Right kidney (tissue), 1 donor: ENCODE measurements at regions not wholly inside any gene's neighbourhood (a gene's known extent, or its start where the extent isn't known, plus 50 kb on each side); places are given as distances from the start of the nearest gene placed in this dataset.
A peak's percentile ranks its signal among the peaks of the same experiment; 100 is the strongest.
"Not testable (repeated sequence)": the region's sequence is repeated elsewhere in the genome, so short reads cannot be mapped to it uniquely, and the experiment has no call there.

Experiments
- DNase-seq: peaks from one replicate; pipeline ENCODE4 v3.0.0-alpha.2; 2016

DNA sequence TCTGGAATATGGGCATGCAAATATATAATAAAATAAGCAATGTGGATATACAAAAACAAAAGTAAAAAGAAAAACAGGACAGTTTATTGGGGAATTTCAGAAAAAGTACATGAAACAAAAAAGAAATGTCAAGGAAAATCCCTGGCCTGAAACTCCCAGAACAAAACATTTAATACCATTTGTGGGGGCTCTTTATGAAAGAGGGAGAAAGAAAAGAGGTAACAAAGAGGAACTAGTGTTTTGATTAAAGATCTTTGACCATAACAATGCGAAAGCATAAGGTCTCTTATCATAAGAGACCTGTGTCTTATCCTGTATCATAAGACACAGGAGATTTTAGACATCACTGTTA lies 88.6 kb upstream of the ARID1B start:
- no peak for DNase-seq

DNA sequence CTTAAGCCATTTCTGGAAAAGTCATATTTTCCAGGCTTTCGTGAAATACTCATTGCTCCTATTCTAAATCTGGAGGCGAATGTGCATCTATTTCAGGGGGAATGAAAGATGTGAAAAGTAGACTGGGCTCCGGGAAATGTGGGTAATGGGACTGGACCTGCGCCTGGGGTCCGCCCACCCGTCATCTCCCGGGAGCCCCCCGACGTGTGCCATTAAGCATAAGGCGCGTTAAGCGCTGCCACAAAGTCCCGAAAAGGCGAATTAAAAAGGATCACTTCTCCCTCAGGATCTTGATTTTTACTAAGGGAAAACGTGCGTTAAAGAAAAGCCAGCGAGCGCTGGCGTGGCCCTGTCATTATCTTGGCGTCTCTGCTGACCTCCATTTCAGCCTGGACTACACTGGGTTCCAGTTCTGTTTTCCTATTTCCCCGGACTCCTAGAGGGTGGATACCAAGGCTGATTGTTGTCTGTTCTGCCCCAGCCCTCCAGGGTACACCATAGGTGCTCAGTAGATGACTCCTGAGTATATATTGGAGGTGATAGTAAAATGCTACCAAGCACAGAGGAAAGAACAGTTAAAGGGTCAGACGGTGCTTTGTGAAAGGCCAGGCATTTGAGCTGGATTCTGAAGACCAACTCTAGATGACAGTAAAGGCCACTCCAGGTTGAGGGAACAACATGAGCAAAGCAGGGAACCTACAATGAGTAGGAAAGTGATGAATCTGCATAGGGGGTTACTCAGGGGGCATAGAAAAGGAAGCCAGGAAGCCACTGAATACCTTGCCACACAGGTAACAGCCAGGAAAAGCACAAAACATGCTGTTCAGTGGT lies 89.2 kb upstream of the ARID1B start:
- no peak for DNase-seq

DNA sequence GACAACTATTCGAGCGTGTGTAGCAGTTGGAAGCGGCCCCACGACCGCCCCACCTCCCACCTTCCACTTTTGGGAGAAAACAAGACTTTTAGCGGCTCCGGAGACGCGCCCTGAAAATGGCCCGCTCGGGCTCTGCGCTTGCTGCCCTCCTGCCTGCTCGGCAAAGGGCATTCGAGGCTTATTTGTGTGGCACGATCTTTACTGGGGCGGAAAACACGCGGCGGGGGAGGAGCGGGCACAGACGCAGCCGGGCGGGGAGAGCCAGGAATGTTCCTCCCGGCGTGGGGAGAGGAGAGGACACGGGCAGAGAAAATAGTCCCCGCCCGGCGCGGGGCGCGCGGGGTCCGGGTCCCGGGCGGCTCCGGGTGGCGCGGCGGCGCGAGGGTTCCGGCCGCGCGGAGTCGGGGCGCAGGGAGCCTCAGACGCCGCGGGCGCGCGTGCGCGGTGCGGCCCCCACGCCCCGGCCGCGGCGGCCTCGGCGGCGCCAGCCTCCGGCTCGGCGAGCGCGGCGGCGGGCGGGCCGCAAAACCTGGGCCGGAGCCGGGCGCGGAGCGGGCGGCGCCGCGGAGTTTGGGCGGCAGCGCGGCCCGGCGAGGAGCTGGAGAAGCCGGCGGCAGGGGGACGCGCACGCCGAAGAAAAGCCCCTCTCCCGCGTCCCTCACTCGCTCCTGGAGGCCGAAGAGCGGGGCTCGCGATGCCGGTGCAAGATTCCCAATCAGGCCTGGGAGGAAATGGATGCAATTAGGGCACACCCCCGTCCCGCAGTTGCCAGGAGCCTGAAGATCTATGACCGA lies 90.0 kb upstream of the ARID1B start:
- DNase-seq = peak; percentile 97

DNA sequence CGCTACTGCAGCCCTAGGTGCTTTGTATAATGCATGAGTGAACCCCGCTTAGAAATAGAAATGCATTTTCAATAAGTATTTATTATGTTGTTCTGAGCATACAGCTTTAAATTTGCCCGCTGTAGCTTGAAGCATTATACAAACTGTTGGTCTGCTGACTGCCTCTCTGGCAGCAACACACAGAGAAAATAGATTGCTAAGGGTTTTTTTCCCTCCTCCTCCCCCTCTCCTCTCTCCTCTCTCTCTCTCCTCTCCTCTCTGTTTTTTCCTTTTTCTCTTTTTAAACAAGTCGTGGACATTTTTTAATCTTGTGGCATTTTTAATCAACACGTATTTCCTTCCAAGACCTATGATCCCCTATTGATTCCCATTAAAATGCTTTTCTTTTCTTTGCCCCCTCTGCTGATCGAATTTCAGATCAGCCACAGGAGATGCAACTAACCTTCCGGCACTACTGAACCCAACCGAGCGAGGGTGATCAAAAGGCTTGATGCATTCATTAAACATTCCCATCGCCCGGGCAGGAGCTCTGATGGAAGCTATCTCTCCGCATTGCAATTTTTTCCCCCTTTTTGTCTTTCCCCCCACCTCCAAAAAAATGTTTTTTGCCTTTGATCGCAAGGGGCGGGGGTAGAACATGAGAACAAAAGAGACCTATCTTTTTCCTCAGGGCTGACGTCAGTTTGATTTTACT lies 90.7 kb upstream of the ARID1B start:
- peak; percentile 94 for DNase-seq

DNA sequence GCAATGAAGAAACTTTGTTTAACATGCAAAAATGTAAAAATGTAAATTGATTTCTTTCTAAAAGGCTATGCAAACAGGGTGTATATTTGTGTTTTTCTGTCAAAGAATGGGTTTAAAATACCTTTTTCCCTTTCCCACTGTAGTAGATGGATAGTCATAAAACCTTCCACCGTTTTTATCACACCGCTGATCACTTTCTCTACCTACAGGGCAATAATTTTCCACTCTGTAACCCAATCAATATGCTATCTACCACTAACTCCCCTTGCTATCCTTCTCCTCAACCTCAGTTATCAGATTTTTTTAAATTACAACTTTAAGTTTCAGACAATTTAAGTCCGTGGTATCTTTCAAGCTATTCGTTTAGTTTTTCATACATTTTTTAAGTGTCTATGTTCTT lies 91.4 kb upstream of the ARID1B start:
- DNase-seq = no peak

DNA sequence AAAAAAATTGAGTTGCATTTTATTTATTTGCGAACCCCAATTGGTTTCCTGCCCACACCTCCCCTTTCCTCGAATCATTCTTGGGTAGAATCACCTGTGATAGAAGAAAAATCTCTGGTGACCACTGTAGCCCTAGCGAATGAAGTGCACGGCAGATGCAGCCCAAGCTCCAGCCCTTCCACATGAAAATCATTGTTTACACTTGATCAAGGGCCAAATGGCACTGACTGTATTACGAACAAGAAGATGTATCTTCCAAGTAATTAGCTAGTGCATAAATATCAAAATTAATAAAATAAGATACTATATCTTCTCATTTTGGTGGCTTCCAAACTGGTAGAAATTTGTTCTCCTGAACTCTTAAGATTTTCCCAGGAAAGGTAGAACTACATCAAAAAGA lies 93.4 kb upstream of the ARID1B start:
- no peak for DNase-seq

DNA sequence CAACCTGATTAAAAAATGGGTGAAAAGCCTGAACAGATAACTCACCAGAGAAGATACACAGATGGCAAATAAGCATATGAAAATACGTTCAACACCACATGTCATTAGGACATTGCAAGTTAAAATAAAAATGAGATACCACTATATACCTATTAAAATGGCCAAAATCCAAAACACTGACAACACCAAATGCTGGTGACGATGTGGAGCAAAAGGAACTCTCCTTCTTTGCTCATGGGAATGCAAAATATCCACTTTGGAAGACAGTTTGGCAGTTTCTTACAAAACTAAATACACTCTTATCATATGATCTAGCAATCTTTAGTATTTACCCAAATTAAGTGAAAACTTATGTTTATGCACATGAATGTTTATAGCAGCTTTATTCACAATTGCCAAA lies 100.5 kb upstream of the ARID1B start:
- no peak for DNase-seq

DNA sequence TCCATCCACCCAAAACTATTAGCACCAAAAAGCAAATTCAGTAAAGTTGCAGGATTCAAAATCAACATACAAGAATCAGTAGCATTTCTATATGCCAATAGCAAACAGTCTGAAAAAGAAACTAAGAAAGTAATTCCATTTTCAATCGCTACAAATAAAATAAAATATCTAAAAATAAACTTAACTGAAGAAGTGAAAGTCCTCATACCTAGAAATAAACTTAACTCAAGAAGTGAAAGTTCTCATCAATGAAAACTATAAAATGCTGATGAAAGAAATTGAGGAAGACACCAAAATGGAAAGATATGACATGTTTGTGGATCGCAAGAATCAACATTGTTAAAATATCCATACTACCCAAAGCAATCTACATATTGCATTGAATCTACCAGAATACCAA lies 103.0 kb upstream of the ARID1B start:
- DNase-seq = no peak

DNA sequence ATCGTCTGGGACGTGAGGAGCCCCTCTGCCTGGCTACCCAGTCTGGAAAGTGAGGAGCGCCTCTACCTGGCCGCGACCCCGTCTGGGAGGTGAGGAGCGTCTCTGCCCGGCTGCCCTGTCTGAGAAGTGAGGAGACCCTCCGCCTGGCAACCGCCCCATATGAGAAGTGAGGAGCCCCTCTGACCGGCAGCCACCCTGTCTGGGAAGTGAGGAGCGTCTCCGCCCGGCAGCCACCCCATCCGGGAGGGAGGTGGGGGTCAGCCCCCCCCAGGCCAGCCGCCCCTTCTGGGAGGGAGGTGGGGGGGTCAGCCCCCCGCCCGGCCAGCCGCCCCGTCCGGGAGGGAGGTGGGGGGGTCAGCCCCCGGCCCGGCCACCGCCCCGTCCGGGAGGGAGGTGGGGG lies 107.1 kb upstream of the ARID1B start:
- DNase-seq = not testable (repeated sequence)

DNA sequence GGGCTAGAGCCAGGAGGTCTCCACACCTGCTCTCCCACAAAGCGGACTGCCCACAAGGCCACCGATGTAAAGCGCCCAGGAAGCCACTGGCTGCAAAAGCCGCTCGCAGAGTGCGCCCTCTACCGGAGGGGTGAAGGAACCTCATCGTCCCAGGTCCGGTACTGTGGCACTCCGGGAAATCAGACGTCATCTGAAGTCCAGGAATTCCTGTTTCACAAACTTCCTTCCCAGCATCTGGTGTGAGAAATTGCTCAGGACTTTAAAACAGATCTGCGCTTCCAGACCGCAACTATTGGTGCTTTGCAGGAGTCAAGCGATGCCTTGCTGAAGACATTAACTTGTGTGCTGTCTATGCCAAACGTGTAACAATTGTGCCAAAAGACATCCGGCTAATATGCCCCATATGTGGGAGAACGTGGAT lies 115.1 kb upstream of the ARID1B start:
- no peak for DNase-seq

DNA sequence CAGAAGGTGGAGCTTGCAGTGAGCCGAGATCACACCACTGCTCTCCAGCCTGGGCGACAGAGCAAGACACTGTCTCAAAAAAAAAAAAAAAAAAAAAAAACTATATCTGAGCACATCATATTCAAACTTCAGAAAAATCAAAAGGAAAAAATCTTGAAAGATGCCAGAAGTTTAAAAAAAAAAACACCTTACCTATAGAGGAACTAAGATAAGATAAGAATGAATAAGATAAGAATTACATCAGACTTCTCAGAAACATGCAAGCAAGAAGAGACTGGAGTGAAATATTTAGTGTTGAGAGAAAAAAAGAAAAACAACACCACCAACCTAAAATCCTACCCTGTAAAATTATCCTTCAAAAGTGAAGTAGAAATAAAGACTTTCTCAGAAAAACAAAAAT lies 116.8 kb upstream of the ARID1B start:
- no peak for DNase-seq

DNA sequence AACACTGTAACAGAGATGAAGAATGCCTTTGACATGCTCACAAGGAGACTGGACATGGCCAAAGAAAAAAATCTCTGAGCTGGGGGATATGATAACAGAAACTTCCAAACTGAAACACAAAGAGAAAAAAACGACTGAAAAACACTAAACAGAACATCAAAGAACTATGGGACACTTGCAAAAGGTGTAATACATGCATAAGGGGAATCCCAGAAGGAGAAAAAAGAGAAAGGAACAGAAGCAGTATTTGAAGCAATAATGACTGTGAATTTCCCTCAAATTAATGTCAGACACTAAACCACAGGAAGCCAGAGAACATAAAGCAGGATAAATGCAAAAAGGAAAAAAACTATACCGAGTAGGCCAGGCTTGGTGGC lies 117.4 kb upstream of the ARID1B start:
- DNase-seq = no peak

DNA sequence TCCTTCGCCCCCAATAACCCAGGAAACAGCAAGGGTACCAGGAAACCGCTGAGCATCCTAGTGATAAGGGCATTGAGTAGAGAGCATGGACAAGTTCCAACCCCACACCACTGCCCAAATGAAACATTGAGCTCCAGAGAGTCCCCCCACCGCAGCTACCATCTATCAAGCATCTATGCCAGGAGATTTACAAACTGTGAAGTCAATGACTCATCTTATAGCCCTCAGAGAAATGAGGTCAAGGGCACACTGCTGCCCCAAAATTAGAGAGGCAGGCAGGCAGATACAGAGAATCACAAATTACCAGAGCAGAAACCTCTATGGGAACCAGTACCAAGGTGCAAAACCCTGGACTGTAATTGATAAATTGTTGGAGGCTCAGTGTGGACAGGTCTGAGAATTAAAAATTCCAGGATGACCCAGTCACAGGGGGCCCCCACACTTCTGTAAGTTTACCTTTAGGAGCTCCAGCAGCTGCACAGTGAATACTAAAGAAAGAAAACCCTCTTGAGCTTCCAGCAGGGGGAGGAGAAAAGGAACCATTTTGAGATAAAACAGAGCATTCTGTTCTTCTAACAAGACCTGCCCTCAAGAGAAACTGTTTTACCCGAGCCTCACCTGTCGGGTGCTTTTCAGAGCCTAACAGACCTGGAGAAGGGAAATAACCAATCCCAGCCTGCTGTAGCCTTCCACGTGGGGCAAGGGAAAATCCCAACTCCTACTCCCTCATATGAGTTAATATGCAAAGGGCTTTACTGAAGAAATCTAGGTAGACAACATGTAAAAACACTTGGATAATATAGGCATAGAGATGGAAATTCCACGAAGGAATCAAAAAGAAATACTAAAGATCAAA lies 118.0 kb upstream of the ARID1B start:
- no peak for DNase-seq

DNA sequence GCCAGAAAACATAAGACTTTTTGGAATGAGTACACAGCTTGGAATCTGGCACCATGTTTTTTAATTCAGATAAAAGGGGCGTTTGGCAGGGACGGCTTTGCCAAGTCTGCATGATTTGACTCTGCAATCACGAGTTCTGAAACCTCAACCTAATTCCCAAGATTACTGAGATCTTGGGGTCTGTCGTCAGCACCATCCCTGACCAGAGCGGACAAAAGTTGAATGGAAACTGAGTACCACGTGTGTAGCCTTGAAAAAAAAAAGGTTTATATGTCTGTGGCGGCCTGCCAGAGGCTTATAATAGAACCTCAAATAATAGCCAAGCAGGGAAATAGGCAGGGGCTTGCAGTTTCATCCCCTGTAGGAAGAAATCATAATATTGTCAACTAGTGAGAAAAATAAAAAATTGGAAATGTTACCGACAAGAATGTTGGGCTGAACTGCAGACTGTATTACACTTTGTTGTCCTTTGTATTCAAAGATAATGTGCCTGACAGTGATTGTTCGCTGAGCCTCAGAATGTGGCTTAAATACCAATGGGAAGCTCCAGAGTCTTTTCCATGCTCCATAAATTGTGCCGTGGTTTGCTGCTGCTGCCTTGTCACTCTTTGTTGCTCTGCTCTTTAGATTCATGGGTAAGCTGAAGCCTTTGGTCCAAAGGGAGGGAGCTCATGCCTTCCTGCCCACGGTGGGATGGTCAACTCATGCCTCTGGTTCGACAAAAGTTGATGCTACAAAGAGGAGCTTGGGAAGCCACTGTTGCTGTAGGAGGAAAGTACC lies 118.8 kb upstream of the ARID1B start:
- DNase-seq = no peak

DNA sequence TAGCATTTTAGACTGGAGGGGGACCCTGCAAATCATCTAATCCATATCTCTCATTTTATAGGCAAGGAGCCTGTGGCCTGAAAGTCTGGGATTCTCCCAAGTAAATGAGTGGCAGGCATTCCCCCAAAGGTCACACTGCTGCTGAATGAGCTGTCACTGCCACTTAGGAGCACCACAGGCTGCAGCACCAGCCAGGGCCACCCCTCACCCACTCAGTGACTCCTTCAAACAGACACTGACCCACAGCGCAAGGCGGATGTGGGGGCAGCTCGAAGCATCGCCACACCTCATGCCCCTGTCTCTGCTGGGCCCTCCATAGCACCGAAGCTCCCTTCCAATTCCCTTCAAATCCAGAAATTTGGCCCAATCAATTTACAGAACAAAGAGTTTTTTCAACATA lies 119.9 kb upstream of the ARID1B start:
- DNase-seq = no peak

DNA sequence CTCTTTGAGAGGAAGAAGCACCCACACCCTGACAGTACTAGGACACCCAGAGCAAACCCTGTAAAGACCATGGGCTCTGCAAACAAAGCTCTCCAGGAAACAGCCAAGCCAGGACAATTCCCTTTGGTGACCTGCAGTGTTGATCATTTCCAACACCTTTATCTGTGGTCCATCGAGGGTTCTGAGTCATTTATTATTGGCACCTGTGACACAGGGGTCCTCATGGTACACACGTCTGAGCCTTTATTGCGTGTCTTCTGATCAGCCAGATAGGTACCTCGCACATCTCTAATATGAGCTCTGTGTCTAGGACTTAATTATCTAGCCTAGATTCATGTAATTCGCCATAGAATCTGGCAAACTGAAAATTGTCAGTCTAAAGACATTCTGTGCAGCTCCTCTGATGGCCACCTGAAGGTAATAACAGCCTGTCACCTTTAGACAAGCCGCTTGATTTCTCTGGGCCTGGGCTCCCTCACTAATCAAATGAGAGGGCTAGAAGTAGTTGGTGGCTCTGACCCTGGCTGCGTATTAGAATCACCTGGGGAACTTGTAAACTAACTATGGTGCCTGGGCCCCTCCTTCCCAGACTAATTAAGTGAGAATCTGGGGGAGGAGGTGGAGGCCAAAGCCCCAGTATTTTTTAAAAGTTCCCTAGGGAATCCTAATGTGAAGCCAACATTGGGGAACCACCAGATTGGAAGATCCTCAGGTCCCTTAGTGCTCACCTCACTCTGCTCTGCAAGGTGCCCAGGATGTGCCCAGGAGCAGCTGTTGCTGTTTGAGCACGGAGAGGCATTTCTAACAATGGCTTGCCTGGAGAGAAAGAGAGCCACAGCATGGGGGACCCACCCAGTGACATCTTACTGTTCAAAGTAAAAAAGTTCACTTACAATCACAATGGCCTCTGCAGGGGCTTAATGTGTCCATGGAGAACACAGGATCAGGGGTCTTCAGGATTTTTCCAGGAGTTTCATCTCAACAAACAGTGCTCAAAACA lies 122.0 kb upstream of the ARID1B start:
- no peak for DNase-seq

DNA sequence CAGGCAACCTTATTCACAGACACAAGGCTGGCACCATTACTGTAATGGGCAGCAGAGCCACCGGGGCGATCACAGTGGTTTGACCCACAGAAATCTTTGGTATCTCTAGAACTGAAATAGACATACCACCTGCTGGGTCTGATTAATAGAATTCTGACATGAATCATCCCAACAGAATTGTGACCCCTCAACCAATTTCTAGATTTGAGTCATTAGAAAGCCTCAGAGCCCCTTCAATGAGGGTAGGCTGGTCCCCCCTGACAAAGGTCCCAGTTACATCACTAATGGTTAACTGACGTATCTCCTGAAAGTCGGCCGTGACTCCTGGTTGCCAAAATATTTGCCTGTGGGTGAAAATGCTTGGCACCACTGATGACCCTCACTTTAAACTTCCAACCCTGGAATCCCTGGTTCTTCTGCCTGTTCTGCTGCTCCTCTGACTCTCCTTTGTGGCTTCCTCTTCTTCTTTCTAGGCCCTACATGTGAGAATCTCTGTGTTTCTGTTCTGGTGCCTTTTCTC lies 124.9 kb upstream of the ARID1B start:
- no peak for DNase-seq

DNA sequence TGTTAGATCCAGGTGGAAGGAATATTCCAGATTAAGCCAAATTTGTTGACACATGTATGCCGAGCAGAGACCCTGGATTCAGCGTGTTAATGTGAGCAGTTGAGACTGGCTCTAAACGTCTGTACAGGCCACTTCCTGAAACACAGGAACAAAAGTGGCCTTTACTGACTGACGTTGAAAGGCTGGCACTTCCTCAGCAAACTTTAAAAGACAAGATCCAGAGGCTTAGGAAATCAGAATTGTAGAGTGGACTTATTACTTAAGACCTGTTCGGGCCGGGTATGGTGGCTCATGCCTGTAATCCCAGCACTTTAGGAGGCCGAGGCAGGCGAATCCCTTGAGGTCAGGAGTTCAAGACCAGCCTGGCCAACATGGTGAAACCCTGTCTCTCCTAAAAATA lies 125.7 kb upstream of the ARID1B start:
- DNase-seq = no peak

DNA sequence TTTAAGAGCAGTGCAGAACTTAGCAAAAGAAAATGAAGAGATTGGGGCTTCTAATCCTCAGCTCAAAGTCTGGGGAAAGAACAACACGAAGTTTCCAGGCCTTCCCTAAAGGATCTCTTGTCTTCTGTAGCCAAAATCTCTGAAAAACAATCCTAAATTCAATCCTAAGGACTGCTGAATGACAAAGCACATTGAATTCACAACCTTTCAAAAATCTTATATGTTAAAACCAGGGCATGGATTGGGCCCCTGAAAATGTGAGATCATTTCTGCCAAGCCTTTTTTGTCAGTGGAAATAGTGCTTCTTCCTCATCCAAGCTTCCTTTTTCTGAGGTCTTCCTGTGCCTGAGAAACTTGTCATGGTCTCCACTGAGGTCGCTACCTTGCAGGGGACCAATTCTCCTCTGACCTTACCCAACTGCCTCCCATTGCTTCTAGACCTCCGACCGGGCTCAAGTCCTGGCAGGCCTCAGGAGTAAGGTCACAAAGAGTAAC lies 126.2 kb upstream of the ARID1B start:
- DNase-seq = no peak

DNA sequence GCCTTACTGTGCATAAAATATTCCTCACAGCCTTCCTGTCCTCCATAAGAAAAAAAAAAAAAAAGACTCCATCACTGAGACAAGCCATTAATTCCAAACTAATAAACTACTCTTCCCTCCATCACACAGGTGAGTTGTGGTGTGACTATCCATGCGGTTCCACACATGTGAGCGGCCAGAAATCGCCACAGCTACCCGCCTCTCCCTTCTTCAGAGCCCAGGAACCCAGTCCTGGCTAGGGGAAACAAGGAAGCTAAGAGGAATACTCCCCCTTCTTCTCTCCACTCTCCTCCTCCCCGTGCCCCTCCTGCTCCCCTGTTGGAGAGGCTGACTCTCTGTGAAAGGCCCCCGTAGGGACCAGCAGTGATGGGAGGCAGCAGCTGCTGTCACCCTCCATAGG lies 128.6 kb upstream of the ARID1B start:
- no peak for DNase-seq
